GM19023 (cell line): ENCODE measurements at regions not wholly inside any gene's neighbourhood (a gene's known extent, or its start where the extent isn't known, plus 50 kb on each side); places are given as distances from the start of the nearest gene placed in this dataset.

ENCODE experiments used
- ATAC-seq: cut with Tn5 transposase; IDR thresholded peaks from one replicate; pipeline ENCODE4 v1.9.1; 2021; ENCODE audit warnings: mild to moderate bottlenecking, moderate library complexity; ENCODE audit not compliant: unreplicated experiment

GRCh38 chr7:51645702-51646298, 329.2 kb upstream of the COBL start:
- ATAC-seq, result no peak

DNA sequence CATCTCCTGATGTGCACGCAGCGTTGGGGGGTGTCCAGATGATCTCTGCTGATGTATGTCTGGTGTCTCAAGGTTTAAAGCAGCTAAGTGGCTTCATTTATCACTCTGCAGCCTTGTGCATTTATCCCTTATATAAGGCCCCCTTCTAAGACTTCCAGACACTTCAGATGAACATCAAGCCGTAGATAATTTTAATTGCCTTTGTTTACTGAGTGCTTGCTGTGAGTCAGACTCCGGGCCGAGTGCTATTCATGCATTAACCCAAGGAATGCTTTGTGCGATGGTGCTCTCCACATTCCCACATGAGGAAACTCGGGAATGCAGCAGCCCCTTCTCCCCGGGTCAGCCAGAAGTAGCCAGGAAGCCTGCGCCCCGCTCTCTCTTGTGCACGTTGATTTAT, 328.6 kb upstream of the COBL start:
- no peak for ATAC-seq

DNA sequence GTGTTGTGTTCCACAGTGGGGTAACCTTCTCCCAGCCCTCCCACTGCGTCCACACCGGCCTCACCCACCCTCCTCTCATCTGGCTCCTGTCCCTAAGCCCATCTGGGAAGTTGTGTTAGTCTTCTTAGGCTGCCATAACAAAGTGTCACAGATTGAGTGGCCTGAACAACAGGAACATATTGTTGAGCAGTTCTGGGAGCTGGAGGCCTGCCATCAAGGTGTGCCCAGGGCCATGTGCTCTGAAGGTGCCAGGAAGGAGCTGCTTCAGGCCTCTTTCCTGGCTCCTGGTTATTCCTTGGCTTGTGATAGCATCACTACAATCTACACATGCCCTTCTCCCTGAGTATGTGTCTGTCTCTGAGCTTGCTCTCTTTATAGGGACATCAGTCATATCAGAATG, 327.6 kb upstream of the COBL start:
- ATAC-seq, result no peak

DNA sequence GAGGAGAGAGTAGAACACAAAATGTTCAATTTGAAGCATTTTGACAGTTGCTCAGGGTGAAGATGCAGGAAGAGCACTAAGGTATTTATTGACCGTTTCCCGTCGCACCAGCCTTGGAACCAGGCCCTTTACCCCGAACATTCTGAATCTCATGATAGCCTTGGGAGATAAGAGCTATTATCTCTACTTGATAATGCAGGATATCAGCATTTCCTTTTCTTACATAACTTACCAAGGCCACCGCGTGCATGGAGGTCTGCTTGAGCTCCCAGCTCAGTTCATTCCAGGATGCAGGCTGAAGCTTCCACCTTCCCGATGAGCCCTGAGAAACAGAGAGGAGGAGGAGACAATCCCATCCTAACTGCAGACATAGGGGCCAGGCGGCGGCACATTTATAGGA, 324.2 kb upstream of the COBL start:
- no peak for ATAC-seq

DNA sequence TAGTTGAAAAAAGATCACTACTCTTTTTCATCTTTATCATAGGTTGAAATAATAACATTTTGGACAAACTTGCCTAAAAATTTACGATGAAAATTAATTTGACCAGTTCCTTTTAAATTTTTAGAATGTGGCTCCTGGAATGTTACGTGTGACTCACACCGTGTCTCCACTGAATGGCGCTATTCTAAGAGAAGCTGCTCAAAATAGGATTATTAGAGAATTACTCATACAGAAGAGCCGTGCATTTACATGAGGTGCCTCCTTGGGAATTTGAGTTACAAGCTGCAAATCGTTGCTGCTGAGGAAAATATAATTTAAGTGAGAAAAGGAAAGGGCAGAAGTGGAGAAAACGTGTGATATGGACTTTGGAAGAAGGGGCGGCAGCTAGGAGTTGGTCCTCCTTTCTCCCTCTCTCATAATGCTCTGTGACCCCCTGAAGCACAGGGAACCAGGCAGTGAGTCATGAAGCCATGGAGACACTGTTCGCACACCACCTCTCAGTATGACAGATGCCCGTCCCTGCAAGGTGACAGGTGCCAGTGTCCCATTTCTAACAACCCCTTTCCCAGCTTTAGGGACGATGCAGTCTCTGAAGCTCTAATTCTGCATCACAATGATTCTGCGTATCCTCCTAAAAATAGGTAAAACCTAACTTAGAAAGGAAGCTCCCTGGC, 323.2 kb upstream of the COBL start:
- no peak for ATAC-seq

GRCh38 chr7:51636503-51636902, 319.9 kb upstream of the COBL start:
- no peak for ATAC-seq

GRCh38 chr7:51635775-51636174, 319.2 kb upstream of the COBL start:
- ATAC-seq, result no peak

DNA sequence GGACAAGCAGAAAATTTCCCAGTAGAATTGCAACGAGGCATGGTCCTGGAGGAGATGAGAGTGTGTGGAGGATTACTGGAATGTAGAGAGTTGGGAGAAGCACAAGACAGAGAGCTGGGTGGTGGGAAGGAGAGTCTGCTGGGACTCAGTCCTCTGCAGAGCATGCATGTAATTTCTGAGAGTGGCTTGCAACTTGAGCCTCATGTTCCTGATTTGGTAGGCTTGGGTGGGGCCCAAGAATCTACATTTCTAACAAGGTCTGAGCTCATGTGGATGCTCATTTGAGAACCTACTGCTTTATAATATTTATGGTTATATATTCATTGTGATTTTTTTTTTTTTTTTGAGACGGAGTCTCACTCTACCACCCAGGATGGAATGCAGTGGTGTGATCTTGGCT, 317.9 kb upstream of the COBL start:
- ATAC-seq, result no peak

DNA sequence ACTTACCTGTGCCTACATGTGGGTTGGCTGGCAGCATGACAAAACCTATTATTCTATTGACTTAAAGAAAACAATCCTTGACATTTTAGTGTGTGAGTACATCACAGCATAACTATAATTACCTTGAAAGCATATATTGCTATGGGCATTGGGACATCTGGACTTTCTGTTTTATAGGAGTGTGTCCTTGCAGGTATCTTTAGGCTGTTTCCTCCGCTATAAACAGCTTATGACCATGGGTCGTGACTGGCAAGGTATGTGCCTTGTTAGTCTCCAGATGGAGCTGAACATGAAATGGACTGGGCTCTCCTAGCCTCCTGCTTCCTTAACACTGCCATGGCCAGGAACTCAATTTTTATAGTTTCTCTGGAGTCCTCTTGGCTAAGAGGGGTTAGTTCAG, 317.4 kb upstream of the COBL start:
- no peak for ATAC-seq

DNA sequence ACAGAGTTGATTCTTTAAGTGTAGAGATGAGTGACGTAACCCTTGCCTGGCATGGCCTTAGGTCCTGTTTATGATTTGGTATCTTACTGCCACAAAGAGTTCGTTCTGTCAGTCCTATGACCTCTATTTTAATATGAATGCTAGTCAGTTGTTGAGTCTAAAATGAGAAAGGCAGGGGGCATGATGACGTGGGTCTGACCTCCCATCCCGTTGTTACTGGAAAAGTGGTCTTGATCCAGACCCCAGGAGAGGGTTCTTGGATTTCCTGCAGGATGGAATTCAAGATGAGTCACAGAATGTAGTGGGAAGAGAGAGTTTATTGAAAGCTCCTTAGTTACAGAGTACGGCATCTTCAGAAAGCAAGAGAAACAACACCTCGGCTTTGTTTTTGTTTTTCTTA, 317.0 kb upstream of the COBL start:
- no peak for ATAC-seq

GRCh38 chr7:51633006-51633405, 316.4 kb upstream of the COBL start:
- ATAC-seq, result no peak

GRCh38 chr7:51630933-51631332, 314.3 kb upstream of the COBL start:
- ATAC-seq, result no peak

DNA sequence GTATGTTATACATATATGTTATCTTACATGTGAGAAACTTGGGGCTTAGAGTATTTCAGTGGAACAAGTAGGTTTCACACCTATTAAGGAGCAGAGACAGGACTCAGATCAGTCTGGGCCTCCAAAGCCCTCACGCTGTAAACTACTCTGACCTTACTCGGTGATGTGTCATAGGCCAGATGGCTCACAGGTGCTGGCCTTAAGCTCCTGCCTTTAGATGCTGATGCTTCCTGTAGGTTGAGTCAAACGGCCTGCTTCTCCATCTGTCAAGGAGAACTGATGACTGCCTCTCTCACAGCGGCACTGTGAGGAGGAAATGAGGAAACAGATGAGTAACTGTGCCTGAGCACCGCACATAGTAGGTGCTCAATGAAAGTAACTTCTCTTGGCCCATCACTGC, 312.6 kb upstream of the COBL start:
- ATAC-seq, result no peak

DNA sequence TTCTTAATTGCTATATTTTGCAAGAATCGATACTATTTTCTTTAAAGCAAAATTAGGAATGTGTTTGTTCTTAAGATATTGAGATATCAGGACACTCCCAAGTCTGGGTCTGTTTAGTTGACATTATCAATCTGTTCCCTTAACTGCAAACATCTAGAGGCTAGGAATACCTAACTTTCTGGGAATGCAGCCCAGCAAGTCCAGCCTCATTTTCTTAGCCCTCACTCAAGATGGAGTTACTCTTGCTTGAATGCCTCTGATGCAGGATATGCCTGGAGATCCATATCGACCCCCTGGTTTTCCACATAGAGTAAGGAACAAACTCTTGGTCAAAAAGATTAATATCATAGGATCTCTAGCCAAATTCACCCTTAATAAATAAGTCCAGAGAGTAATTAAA, 305.3 kb upstream of the COBL start:
- no peak for ATAC-seq

DNA sequence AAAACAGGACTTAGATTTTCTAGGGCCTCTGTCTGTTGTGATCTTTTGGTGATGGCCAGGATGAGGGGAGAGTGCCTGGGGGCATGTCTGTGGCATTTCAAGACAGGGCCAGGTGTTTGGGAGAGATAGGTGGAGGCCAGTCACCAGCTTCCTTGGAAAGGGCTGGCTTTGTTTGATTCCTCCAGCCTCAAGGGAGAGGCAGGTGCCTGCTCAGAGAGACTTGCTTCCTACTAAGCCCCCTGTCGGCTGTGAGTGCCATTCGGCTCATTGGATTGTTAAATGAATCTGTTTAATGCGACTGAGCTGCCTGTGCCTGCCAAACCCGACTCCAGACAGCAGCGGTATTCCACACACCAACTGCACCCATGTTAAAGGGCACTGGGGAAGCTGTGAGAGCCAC, 304.1 kb upstream of the COBL start:
- ATAC-seq, result no peak

GRCh38 chr7:51619880-51620279, 303.3 kb upstream of the COBL start:
- ATAC-seq, result no peak

- ATAC-seq, result no peak
Observed at GRCh38 chr7:51617686-51618085, 301.1 kb upstream of the COBL start.

GRCh38 chr7:51613911-51614357, 297.3 kb upstream of the COBL start:
- no peak for ATAC-seq

DNA sequence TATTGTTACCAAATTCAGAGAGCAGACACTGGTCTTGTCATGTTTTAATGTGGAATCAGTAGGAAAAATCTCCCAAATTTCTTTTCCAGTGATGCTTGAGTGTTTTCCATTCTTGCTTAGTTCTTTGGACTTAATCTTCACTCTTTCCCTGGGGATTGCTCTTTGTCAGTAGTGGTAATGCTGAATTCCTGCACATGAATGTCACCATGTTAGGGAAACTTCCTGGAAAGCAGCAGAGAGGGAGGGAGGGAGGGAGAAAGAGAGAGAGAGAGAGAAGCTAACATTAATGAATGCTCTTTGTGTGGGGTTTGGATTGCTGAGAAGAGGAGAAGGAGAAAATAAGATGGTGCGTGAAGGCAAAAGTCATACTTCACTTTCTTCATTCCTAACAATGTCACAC, 295.3 kb upstream of the COBL start:
- no peak for ATAC-seq

GRCh38 chr7:51607447-51607846, 290.8 kb upstream of the COBL start:
- no peak for ATAC-seq

GRCh38 chr7:51606601-51607154, 290.1 kb upstream of the COBL start:
- no peak for ATAC-seq

- no peak for ATAC-seq
Observed at GRCh38 chr7:51602376-51602775, 285.8 kb upstream of the COBL start.

GRCh38 chr7:51601461-51601860, 284.9 kb upstream of the COBL start:
- ATAC-seq, result no peak
